ENCODE measurements at regions not wholly inside any gene's neighbourhood (a gene's known extent, or its start where the extent isn't known, plus 50 kb on each side); places are given as distances from the start of the nearest gene placed in this dataset.

DNA sequence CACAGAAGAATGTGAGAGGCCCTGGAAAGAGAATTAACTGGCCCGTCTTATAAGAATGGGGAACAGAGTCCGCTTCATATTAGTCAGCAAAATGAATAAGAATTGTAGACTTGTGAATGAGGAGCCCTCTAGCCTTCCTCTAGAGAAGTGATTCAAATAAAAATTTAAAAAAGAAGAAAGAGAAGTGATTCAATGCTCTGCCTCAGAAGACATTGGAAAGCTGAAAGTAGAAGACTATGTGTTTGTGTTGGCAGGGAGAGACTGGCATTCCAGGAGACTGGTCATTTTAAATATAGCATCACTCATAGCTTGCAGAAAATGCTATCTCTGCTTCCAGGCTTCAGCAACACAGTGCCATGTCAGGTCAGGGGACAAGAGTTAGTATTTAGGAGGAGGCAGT lies 190.6 kb upstream of the HS3ST3A1 start:
- no peak for ATAC-seq
- Mint-ChIP-seq H3K4me1 (peaks cover 12% of the 10 kb centered on the region), H3K4me3 (no peak overlapping the region), H3K9me3 (peaks cover 2% of the 10 kb centered on the region), H3K27ac (no peak overlapping the region), H3K36me3 (no peaks in the 10 kb centered on the region), H3K27me3 (no peaks in the 10 kb centered on the region)

DNA sequence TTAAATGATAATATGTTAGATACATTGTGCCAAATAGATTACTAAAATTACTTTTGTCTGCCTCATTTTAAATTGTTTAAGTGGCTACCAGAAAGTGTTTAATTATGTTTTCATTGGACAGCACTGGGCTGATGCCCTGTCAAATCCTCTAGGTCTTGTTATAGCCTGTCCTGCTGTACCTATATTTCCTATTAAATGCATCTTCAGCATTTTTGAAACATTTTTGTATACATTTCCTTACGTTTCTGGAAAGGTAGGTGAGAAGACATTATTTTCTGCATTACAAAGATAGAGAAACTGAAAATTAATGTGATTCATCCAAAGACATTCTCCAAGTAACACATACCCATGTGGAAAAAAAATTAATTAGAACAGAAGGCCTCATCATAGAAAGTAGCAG lies 192.2 kb upstream of the HS3ST3A1 start:
- Mint-ChIP-seq H3K4me1 (no peaks in the 10 kb centered on the region), H3K27ac (no peak overlapping the region), H3K4me3 (no peak overlapping the region), H3K9me3 (peaks cover 9% of the 10 kb centered on the region), H3K27me3 (no peaks in the 10 kb centered on the region), H3K36me3 (no peaks in the 10 kb centered on the region)
- ATAC-seq = no peak

- Mint-ChIP-seq H3K4me3 (no peak overlapping the region), H3K4me1 (no peaks in the 10 kb centered on the region), H3K36me3 (no peaks in the 10 kb centered on the region), H3K27me3 (no peaks in the 10 kb centered on the region), H3K9me3 (peaks cover 6% of the 10 kb centered on the region), H3K27ac (no peak overlapping the region)
- no peak for ATAC-seq
Measured at GRCh38 chr17:13797863-13798262, 196.1 kb upstream of the HS3ST3A1 start.

- no peak for ATAC-seq
- Mint-ChIP-seq H3K27ac (no peak overlapping the region), H3K4me3 (no peak overlapping the region), H3K4me1 (no peaks in the 10 kb centered on the region), H3K36me3 (peaks cover 9% of the 10 kb centered on the region), H3K9me3 (peaks cover 2% of the 10 kb centered on the region), H3K27me3 (no peaks in the 10 kb centered on the region)
Measured at GRCh38 chr17:13806092-13806491, 204.4 kb upstream of the HS3ST3A1 start.

- Mint-ChIP-seq H3K4me3 (no peak overlapping the region), H3K36me3 (peaks cover 9% of the 10 kb centered on the region), H3K9me3 (peaks cover 2% of the 10 kb centered on the region), H3K4me1 (no peaks in the 10 kb centered on the region), H3K27me3 (no peaks in the 10 kb centered on the region), H3K27ac (no peak overlapping the region)
- ATAC-seq = no peak
Measured at GRCh38 chr17:13807103-13807502, 205.4 kb upstream of the HS3ST3A1 start.

- H3K9me3 Mint-ChIP-seq = peaks cover 5% of the 10 kb centered on the region
- H3K4me1 Mint-ChIP-seq = no peaks in the 10 kb centered on the region
- no peak for ATAC-seq
- no peaks in the 10 kb centered on the region for H3K27me3 Mint-ChIP-seq
- H3K4me3 Mint-ChIP-seq = no peak overlapping the region
- peaks cover 9% of the 10 kb centered on the region for H3K36me3 Mint-ChIP-seq
- H3K27ac Mint-ChIP-seq = no peak overlapping the region
Measured at GRCh38 chr17:13812350-13812749, 210.6 kb upstream of the HS3ST3A1 start.

GRCh38 chr17:13813347-13814240 lies 211.9 kb upstream of the HS3ST3A1 start:
- Mint-ChIP-seq H3K9me3 (peaks cover 5% of the 10 kb centered on the region), H3K27me3 (no peaks in the 10 kb centered on the region), H3K4me3 (no peak overlapping the region), H3K36me3 (peaks cover 9% of the 10 kb centered on the region), H3K4me1 (no peaks in the 10 kb centered on the region), H3K27ac (no peak overlapping the region)
- no peak for ATAC-seq

GRCh38 chr17:13822700-13823099 lies 221.0 kb upstream of the HS3ST3A1 start:
- Mint-ChIP-seq H3K9me3 (peaks cover 10% of the 10 kb centered on the region), H3K27ac (no peak overlapping the region), H3K4me1 (no peaks in the 10 kb centered on the region), H3K27me3 (no peaks in the 10 kb centered on the region), H3K4me3 (no peak overlapping the region), H3K36me3 (peaks cover 12% of the 10 kb centered on the region)
- no peak for ATAC-seq

DNA sequence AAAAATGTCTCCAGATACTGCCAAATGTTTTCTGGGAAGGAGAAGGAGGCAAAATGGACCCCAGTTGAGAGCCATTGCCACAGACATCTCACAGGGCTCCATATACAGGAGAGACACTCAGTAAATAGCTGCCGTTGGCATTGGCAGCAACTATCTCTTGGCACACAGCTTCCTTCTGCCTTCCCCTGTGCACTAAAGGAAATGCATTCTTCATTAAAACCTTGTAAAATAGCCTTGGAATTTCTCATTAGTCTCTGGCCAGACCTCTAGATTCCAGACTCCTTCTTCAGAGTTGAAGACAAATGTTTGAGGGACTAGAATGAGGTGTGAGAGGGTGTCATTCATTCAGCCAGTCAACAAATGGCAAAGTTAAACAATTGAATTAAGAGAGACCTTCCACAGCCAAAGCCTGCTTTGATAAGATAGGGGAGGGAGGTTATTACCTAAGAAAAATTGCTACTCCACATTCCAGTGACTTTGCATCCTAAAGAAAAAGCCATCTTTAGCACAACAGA lies 223.9 kb upstream of the HS3ST3A1 start:
- Mint-ChIP-seq H3K4me3 (no peak overlapping the region), H3K4me1 (no peaks in the 10 kb centered on the region), H3K27ac (no peak overlapping the region), H3K9me3 (peaks cover 8% of the 10 kb centered on the region), H3K27me3 (no peaks in the 10 kb centered on the region), H3K36me3 (peaks cover 15% of the 10 kb centered on the region)
- no peak for ATAC-seq

GRCh38 chr17:13827118-13827517 lies 225.4 kb upstream of the HS3ST3A1 start:
- no peaks in the 10 kb centered on the region for H3K4me1 Mint-ChIP-seq
- no peak overlapping the region for H3K27ac Mint-ChIP-seq
- H3K4me3 Mint-ChIP-seq = no peak overlapping the region
- H3K9me3 Mint-ChIP-seq = peaks cover 3% of the 10 kb centered on the region
- no peaks in the 10 kb centered on the region for H3K27me3 Mint-ChIP-seq
- H3K36me3 Mint-ChIP-seq = peaks cover 15% of the 10 kb centered on the region
- ATAC-seq = no peak

DNA sequence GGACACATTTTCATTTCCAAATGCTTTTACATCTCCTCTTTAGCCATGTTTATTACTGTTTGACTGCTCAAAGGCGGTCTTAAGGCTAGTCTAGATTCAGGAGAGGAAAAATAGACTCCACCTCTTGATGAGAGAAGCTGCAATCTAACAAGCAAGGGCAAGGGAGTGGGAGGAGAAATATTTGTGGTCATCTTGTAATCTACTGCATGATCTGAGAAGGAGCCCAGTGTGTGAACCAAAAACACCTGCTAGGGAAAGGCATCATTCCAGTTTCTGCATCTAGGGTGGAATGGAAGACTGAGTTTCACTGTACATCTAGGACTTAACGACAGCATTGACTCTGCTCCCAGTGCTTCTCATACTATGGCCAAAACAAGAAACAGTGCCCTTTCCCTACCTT lies 232.2 kb upstream of the HS3ST3A1 start:
- Mint-ChIP-seq H3K9me3 (peaks cover 4% of the 10 kb centered on the region), H3K27me3 (no peaks in the 10 kb centered on the region), H3K27ac (no peak overlapping the region), H3K4me1 (no peaks in the 10 kb centered on the region), H3K36me3 (peaks cover 6% of the 10 kb centered on the region), H3K4me3 (no peak overlapping the region)
- no peak for ATAC-seq

- no peaks in the 10 kb centered on the region for H3K27me3 Mint-ChIP-seq
- H3K9me3 Mint-ChIP-seq = peaks cover 4% of the 10 kb centered on the region
- H3K4me1 Mint-ChIP-seq = no peaks in the 10 kb centered on the region
- ATAC-seq = no peak
- H3K4me3 Mint-ChIP-seq = no peak overlapping the region
- H3K36me3 Mint-ChIP-seq = peaks cover 6% of the 10 kb centered on the region
- H3K27ac Mint-ChIP-seq = no peak overlapping the region
Measured at GRCh38 chr17:13835151-13835550, 233.4 kb upstream of the HS3ST3A1 start.

DNA sequence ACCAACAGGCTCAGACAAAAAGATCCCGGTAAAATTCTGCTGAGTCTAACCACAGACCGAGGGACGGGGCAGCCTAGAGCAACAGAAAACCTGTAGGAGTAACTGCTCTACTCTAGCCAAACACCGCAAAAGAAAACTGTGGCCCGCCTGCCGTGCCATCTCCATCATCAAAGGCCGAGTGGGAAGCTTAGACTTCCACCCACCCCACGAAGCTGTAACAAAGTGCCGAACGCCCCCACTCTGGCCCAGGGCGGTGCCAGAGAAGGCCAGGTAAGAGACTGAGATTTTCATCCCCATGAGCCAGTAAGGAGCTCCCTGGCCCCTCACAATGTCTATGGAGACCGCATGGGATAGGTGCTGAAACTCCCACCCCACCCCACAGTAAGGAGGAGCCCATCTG lies 231.9 kb upstream of the COX10 start:
- peaks cover 2% of the 10 kb centered on the region for H3K36me3 Mint-ChIP-seq
- H3K4me3 Mint-ChIP-seq = no peak overlapping the region
- ATAC-seq = no peak
- H3K27ac Mint-ChIP-seq = no peak overlapping the region
- peaks cover under 1% of the 10 kb centered on the region for H3K9me3 Mint-ChIP-seq
- no peaks in the 10 kb centered on the region for H3K27me3 Mint-ChIP-seq
- peaks cover 4% of the 10 kb centered on the region for H3K4me1 Mint-ChIP-seq

DNA sequence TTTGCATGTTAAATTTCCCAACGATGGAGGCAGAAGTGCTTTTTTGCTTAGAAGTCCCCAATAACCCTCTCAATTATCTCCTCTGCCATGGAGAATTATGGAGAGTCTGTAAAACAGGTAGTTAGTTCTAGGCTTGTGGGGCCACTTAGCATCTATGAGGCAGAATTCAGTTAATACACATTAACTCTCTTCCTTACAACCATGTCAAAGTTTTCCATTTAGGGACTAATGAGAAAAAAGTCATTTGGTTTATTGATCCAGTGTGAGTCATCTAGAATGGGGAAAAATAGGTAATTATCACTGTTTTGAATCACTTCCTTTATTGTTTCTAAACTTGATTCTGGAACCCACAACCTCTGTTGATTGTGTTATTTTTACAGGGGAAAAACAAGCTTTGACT lies 229.1 kb upstream of the COX10 start:
- H3K36me3 Mint-ChIP-seq = no peaks in the 10 kb centered on the region
- no peak overlapping the region for H3K27ac Mint-ChIP-seq
- peaks cover 4% of the 10 kb centered on the region for H3K4me1 Mint-ChIP-seq
- H3K27me3 Mint-ChIP-seq = no peaks in the 10 kb centered on the region
- no peak overlapping the region for H3K4me3 Mint-ChIP-seq
- no peaks in the 10 kb centered on the region for H3K9me3 Mint-ChIP-seq
- ATAC-seq = no peak

DNA sequence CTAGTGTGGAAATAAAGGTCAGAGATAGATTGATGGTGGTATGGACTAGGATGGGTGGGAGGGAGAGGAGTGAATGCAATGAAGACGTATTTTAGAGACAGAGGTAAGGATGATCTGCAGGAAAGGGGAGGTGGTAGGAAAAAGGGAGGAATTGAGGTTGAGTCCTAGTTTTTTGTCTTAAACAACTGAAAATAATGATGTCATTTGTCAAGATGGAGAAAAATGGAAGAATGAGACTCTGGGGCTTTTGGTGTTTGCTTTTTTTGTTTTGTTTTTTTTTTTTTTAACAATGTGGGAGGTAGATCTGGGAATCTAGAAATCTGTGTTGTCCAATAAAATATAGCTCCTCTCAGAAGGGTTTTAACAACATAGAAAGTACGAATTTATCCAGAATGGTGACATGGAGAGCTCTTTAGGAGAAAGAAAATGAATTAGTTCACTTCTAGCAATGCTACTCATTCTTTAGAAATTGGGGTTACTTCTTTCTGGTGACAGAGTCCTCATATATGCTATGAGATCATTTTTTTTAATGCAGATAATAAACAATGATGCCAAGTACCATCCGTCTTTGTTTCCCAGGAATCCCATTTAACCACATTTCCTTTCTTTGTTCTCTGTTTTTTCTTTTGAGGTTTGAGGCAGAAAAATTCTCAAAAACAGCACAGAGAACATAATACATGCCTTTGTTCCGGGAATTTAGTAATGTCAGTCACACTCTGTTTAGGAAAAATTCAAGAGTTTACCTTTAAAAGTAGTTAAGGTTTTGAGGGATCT lies 225.3 kb upstream of the COX10 start:
- no peaks in the 10 kb centered on the region for H3K27me3 Mint-ChIP-seq
- peaks cover 5% of the 10 kb centered on the region for H3K36me3 Mint-ChIP-seq
- no peak for ATAC-seq
- H3K27ac Mint-ChIP-seq = no peak overlapping the region
- peaks cover 4% of the 10 kb centered on the region for H3K4me1 Mint-ChIP-seq
- H3K4me3 Mint-ChIP-seq = no peak overlapping the region
- H3K9me3 Mint-ChIP-seq = peaks cover 3% of the 10 kb centered on the region

DNA sequence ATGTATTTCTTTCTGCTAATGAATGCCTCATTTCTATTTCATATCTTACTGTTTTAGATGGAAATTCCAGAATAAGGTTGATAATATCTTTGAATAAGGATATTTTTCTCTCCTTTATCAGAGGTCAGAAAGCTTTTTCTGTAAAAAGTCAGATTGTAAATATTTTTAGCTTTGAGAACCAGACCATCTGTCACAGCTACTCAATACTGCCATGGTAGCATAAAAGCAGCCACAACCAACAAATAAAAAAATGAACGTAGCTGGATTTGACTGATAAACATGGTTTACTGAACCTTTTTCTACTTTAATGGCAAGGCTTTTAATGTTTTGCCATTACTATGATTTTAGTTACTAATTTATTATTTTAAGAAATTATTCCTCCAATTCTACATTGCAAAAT lies 217.4 kb upstream of the COX10 start:
- H3K4me1 Mint-ChIP-seq = no peaks in the 10 kb centered on the region
- H3K27me3 Mint-ChIP-seq = no peaks in the 10 kb centered on the region
- no peak for ATAC-seq
- H3K36me3 Mint-ChIP-seq = peaks cover 17% of the 10 kb centered on the region
- no peak overlapping the region for H3K27ac Mint-ChIP-seq
- peaks cover 7% of the 10 kb centered on the region for H3K9me3 Mint-ChIP-seq
- H3K4me3 Mint-ChIP-seq = no peak overlapping the region
